Cerebellar nuclear complex (tissue), 1 donor: ENCODE measurements at regions not wholly inside any gene's neighbourhood (a gene's known extent, or its start where the extent isn't known, plus 50 kb on each side); places are given as distances from the start of the nearest gene placed in this dataset.

ENCODE experiments used
- DNase-seq, 2 experiments: peaks; one replicate each; lab custom pipeline; 2025; lab: John Stamatoyannopoulos, UW

- DNase-seq, result no peak
Measured at GRCh38 chr14:28468191-28469151, 298.1 kb upstream of the FOXG1 start.

- no peak for DNase-seq
Measured at GRCh38 chr14:28482251-28483040, 284.1 kb upstream of the FOXG1 start.

- no peak for DNase-seq
Measured at GRCh38 chr14:28483506-28483905, 283.1 kb upstream of the FOXG1 start.

- no peak for DNase-seq
Measured at GRCh38 chr14:28488684-28489083, 277.9 kb upstream of the FOXG1 start.

GRCh38 chr14:28493516-28493915, 273.1 kb upstream of the FOXG1 start:
- no peak for DNase-seq

DNA sequence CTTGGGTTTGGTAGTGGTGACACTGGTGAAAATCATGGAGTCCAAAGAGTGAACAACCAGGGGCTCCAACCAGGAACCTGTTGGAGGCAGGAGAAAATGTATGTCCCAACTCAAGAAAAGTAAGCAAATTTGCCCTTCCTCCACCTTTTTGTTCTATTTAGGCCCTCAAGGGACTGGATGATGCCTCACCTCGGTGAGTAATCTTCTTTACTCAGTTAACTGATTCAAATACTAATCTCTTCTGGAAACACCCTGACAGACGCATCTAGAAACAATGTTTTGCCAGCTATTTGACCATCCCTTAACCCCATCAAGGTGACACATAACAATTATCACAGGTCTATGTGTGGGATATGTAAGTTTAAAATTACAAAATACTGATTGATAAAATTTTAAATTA, 272.4 kb upstream of the FOXG1 start:
- no peak for DNase-seq

DNA sequence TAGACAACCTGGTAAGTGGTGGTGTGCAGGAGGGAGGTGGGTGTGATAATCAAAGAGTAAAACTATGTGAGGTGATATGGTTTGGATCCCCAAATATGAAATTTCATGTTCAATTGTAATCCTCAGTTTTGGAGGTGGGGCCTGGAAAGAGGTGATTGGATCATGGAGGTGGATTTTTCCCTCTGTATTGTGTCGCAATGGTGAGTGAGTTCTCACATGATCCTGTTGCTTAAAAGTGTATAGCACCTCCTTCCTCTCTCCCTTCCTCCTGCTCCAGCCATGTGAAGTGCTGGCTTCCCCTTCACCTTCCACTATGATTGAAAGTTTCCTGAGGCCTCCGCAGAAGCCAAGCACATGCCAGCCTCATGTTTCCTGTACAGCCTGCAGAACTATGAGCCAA, 270.2 kb upstream of the FOXG1 start:
- DNase-seq, result no peak

DNA sequence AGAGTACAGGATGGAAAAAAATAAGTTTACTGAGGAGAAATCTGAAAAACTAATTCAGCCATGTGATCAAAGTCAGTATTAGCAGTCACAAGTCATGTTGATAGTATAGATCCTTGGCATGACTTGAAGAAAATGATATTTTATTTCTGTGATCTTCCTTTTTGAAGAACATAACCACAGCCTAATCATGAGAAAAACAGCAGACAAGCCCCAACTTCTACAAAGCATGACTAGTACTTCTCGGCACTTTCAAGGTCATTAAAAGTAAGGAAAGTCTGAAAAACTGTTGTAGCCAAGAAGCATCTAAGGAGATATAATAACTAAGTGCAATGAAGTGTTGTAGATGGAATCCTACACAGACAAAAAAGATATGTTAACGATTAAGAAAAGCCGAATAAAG, 264.1 kb upstream of the FOXG1 start:
- no peak for DNase-seq

DNA sequence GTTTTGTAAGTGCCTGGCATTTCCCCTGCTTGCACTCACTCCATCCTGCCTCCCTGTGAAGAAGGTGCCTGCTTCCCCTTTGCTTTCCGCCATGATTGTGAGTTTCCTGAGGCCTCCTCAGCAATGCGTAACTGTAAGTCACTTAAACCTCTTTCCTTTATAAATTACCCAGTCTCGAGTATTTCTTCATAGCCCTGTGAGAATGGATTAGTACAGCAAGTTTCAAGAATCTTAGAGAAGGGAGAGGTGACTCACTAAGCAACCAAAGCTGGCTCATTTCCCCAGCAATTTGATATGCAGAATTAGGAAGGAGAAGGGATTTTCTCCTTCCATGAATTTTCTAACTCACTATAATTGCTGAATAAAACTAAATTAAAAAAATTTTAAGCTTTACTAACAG, 251.0 kb upstream of the FOXG1 start:
- no peak for DNase-seq

DNA sequence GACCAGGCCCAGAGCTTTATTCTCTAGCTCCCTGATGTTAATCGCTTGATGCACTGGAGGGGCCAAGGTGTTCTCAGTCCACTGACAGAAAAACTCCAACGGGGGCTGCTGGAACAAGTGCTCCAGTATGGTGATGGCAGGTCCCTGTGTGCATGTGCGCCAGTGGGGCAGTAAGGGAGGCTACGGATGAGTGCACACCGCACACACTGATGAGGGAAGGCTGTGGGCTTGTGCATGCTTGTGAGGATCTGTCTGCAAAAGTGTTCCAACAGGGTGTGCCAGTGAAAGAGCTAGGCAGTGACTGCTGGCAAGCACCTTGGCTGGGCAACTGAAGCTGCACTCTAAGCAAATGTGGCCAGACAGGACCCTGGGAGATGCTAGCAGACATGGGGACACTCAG, 229.7 kb upstream of the FOXG1 start:
- no peak for DNase-seq

DNA sequence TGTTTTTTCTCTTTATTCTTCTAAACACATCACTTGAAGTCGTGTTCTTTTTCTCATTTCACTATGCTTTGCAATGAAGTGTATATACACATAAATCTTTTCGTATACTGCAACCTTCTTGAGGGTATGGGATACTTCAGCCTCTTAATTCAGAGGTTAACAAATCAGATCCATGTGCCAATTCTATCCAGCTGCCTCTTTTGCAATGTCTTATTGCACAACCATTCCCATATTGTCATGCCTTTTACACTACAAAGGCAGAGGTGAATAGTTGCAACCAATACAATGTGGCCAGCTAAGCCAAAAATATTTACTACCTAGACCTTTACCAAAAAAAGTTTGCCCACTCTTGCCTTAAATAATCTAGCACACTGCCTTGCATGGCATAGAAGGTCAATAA, 224.5 kb upstream of the FOXG1 start:
- DNase-seq, result no peak

GRCh38 chr14:28565345-28565744, 201.2 kb upstream of the FOXG1 start:
- no peak for DNase-seq

DNA sequence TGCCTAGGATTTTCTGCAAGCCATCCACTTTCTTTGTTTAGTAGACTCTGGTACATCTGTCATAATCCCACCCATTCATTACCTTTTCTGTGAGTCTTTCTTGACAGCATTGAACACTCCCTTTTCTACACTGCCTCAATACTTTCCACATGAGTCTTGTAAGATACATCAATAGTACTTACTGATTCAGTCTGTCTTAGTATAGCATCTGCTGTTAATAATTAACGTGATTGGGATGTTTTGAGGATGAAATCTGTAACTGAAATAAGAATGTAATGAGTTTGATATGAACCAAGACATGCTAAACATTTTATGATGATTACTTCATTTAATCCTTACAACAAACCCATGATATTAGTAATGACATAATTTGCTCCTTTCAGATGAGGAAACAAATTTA, 196.2 kb upstream of the FOXG1 start:
- no peak for DNase-seq

- no peak for DNase-seq
Measured at GRCh38 chr14:28571636-28572035, 195.0 kb upstream of the FOXG1 start.

DNA sequence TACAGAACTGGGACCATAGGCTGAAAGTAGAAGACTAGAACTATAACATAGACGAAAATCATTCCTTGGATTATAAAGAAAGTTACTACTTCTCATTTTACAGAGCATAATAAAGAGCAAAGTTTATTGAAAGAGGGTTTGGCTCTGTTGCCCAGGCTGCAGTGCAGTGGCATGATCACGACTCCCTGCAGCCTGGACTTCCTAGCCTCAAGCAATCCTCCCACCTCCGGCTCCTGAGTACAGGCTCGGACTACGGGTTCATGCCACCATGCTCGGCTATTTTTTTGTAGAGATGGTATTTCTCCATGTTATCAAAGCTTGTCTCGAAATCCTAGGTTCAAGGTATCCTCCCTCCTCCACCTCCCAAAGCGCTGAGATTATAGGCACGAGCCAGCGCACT, 190.1 kb upstream of the FOXG1 start:
- no peak for DNase-seq

- no peak for DNase-seq
Measured at GRCh38 chr14:28577187-28577586, 189.4 kb upstream of the FOXG1 start.

DNA sequence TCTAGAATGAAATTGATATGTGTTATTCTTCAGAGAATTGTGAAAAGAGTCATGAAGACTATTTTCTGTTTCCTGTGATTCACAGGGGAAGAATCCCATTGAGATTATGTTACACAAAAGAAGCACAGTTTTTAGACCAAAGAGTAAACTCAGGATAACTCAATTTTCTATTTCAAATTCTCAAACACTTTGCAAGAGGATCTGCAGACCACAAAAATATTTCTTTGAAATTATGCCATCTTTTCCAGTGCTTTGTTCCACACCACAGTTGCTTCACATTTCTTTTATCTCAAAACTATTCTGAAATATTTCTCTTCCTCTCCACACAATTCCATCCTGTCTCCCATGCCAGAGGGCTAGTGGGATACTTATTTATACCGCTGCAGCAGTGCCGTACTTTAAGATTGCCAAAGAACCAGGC, 188.9 kb upstream of the FOXG1 start:
- no peak for DNase-seq

DNA sequence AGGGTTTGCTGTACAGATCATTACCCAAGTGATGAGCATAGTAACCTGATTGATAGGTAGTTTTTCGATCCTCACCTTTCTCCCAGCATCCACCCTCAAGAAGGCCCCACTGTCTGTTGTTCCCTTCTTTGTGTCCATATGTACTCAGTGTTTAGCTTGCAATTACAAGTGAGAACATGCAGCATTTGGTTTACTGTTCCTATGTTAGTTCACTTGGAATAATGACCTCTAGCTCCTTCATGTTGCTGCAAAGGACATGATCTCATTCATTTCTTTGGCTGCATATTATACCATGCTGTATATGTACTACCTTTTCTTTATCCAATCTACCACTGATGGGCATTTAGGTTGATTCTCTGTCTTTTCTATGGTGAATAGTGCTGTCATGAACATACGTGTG, 181.6 kb upstream of the FOXG1 start:
- DNase-seq, result no peak

- DNase-seq, result no peak
Measured at GRCh38 chr14:28589792-28590191, 176.8 kb upstream of the FOXG1 start.

GRCh38 chr14:28596391-28596790, 170.2 kb upstream of the FOXG1 start:
- DNase-seq, result no peak

- no peak for DNase-seq
Measured at GRCh38 chr14:28599191-28599590, 167.4 kb upstream of the FOXG1 start.

- no peak for DNase-seq
Measured at GRCh38 chr14:28599605-28600004, 167.0 kb upstream of the FOXG1 start.

- DNase-seq, result no peak
Measured at GRCh38 chr14:28603606-28604005, 163.0 kb upstream of the FOXG1 start.
